ENCODE measurements at regions not wholly inside any gene's neighbourhood (a gene's known extent, or its start where the extent isn't known, plus 50 kb on each side); places are given as distances from the start of the nearest gene placed in this dataset.

DNA sequence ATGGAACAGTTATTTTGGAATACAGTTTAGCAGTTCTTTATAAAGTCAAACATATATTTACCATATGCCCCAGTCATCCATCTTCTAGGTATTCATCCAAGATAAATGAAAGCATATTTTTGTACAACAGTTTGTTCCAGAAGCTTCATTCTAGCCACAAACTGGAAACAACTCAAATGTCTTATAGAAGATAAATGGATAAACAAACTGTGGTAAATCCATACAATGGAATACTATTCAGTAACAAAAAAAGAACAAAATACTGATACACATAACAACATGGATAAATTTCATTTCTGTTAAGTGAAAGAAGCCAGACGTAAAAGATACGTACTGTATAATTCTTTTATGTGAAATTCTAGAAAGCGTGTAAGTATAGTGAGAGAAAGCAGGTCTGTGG lies 167.0 kb upstream of the AHI1 start:
- DNase-seq (ENCODE audit: low read depth), result no peak
- H3K4me3 ChIP-seq (ENCODE audit: low read depth, low read length), result no peak overlapping the region
- TF ChIP-seq, protein P1, sequence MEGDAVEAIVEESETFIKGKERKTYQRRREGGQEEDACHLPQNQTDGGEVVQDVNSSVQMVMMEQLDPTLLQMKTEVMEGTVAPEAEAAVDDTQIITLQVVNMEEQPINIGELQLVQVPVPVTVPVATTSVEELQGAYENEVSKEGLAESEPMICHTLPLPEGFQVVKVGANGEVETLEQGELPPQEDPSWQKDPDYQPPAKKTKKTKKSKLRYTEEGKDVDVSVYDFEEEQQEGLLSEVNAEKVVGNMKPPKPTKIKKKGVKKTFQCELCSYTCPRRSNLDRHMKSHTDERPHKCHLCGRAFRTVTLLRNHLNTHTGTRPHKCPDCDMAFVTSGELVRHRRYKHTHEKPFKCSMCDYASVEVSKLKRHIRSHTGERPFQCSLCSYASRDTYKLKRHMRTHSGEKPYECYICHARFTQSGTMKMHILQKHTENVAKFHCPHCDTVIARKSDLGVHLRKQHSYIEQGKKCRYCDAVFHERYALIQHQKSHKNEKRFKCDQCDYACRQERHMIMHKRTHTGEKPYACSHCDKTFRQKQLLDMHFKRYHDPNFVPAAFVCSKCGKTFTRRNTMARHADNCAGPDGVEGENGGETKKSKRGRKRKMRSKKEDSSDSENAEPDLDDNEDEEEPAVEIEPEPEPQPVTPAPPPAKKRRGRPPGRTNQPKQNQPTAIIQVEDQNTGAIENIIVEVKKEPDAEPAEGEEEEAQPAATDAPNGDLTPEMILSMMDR (IDR thresholded peaks at IDR 0.05; ENCODE audit: insufficient read depth, low read depth, low read length), result no peak

DNA sequence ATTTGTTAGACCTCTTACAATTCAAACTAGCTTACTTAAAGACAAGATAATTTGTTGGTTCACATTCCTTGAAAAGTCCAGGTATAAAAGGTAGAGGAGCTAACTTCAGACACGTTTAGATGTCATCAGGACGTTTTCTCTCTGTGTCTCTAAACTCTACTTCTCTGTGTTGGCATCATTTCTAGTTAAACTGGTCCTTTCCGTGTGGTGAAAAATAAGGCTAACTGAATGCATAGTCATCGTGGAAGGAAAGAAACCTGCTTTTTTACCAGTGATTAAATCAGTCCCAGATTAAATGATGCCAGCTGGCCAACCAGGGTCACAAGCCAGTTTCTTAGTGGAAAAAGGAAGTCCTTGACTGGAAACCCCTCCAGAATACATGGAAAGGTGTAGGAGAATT lies 168.4 kb upstream of the AHI1 start:
- DNase-seq (ENCODE audit: low read depth), result no peak

DNA sequence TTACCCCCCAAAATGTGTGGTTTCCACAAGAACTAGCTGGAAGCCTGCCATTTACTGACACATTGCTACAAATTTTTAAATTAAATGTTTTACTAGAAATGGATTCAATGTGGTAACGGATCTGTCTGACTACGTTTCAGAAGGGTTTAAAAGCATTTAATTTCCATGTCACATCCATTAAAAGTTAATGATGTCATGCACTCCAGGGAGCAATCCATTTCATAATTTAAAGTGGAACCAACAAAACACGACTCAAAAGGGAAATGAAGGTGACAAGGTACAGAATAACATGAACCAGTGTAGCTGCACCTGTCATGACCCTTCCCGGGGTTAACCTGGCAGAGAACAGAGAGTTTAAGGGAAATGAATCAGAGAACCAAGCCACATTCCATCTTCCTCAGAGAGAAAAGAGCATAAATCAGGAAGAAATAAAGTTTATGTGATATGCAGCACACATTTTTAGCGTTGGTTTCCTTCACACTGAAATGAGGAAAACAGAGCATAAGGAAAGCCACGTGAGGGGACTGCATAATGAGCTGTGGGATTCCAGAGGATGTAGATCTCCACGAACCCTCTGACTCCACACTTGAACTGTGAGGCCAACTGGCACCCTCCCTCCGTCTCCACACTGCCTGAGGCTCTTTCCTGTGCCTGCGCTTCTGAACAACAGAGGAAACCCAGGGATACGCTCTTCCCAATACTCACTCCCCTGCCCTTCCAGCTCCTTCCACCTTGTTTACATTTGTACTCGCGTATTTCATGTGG lies 170.3 kb upstream of the AHI1 start:
- peak; percentile 58 for DNase-seq (ENCODE audit: low read depth)
- H3K4me3 ChIP-seq (ENCODE audit: low read depth, low read length), result no peak overlapping the region
- TF ChIP-seq, protein P1 (IDR thresholded peaks at IDR 0.05; ENCODE audit: insufficient read depth, low read depth, low read length), result no peak

More for the DNA sequence above, 168.4 kb upstream of the AHI1 start:
- TF ChIP-seq, protein P1 (IDR thresholded peaks at IDR 0.05; ENCODE audit: insufficient read depth, low read depth, low read length), result no peak
- no peak overlapping the region for H3K4me3 ChIP-seq (ENCODE audit: low read depth, low read length)

DNA sequence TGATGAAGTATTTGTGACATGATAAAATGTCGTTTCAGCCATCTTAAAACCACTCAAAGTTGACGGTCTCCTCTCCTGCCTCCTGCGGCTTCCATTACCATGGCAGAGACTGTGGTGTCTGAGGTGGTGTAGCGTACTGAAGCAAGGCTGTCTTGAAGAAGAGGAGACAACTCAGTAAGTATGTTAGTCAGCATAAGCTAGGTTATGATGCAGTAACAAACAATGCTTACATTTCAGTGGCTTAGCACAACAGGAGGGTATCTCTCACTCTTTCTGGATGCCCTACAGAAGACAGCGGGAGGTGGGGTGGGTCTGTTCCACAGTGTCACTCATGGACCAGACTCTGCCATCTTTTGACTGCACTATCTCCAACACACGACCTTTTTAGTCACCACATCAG lies 174.7 kb upstream of the AHI1 start:
- TF ChIP-seq, protein P1 (IDR thresholded peaks at IDR 0.05; ENCODE audit: insufficient read depth, low read depth, low read length), result no peak
- H3K4me3 ChIP-seq (ENCODE audit: low read depth, low read length), result no peak overlapping the region

DNA sequence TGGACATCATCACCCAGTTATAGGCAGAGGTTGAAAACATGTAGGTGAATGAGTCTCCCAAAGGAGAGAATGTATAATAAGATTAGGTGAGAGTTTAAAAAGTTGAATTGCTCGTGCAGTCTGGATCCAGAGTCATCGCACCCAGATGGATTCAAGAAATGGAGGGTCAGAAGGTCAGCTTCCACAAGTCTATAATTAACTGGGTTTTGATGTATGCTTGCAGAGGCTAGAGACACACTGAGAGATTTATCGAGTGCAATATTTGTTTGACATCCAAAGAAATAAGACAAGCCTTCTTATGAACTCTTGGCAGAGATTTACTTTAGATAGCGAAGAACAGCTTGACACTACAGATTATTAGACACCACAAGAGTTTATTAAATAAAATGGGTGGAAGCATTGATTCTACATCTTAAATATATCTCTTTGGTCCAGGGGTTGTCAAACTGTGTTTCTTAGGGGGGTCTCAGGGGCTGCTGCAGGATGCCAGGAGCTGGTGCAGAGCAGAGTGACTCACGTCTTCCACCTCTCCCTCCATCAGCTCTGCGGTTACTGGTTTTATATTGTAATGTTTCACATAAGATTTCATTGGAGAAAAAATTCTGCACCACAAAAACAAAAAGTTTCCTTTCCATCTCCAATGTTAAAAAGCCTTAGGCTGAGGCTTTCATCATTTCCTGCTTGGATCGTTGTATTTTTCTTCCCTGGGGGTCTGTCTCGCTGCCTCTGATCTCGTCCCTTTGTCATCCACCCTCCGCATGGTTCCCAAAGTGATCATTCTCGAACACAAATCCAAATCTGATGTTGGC lies 176.2 kb upstream of the AHI1 start:
- peak; percentile 31 for DNase-seq (ENCODE audit: low read depth)
- no peak overlapping the region for H3K4me3 ChIP-seq (ENCODE audit: low read depth, low read length)
- TF ChIP-seq, protein P1 (IDR thresholded peaks at IDR 0.05; ENCODE audit: insufficient read depth, low read depth, low read length), result no peak

More for the DNA sequence above, 174.7 kb upstream of the AHI1 start:
- no peak for DNase-seq (ENCODE audit: low read depth)

DNA sequence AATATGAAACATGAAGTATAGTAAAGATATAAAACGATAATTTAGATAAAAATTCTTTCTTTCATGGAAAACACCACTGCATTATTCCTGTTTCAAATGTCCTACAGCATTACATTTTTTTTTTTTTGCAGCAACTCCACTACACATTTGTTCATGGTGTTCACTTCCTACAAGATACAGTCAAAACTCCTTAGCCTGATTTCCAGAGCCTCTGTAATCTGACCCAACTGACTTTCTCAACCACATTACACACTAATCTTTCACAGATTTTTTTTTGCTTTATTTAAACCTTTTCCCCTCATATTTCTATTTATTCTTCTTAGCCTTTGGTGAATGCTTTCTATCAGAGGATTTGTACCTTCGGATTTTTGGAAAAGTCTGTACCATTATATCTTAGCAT lies 176.5 kb upstream of the PDE7B start:
- no peak for DNase-seq (ENCODE audit: low read depth)
- TF ChIP-seq, protein P1 (IDR thresholded peaks at IDR 0.05; ENCODE audit: insufficient read depth, low read depth, low read length), result no peak

More for the DNA sequence above, 176.5 kb upstream of the PDE7B start:
- no peak overlapping the region for H3K4me3 ChIP-seq (ENCODE audit: low read depth, low read length)

Data from fibroblast of villous mesenchyme (primary cell).